Cerebellar nuclear complex (tissue), 1 donor: ENCODE measurements at regions not wholly inside any gene's neighbourhood (a gene's known extent, or its start where the extent isn't known, plus 50 kb on each side); places are given as distances from the start of the nearest gene placed in this dataset.

Experiments used
- DNase-seq, 2 experiments: peaks; one replicate each; lab custom pipeline; 2025; lab: John Stamatoyannopoulos, UW

GRCh38 chr4:59855630-59856352 is 1344.3 kb upstream of the ADGRL3 start:
- DNase-seq, result no peak

GRCh38 chr4:59869056-59869455 is 1331.1 kb upstream of the ADGRL3 start:
- DNase-seq, result no peak

GRCh38 chr4:59869559-59869958 is 1330.6 kb upstream of the ADGRL3 start:
- no peak for DNase-seq

GRCh38 chr4:59881632-59882031 is 1318.5 kb upstream of the ADGRL3 start:
- no peak for DNase-seq

- no peak for DNase-seq
Observed at GRCh38 chr4:59904331-59904730, 1295.8 kb upstream of the ADGRL3 start.

- DNase-seq, result no peak
Observed at GRCh38 chr4:59920416-59920815, 1279.7 kb upstream of the ADGRL3 start.

- no peak for DNase-seq
Observed at GRCh38 chr4:59925290-59925689, 1274.8 kb upstream of the ADGRL3 start.

- DNase-seq, result no peak
Observed at GRCh38 chr4:59936566-59936965, 1263.6 kb upstream of the ADGRL3 start.

- DNase-seq, result no peak
Observed at GRCh38 chr4:59938166-59938565, 1262.0 kb upstream of the ADGRL3 start.

GRCh38 chr4:59945277-59945676 is 1254.8 kb upstream of the ADGRL3 start:
- DNase-seq, result no peak

- DNase-seq, result no peak
Observed at GRCh38 chr4:59945716-59946115, 1254.4 kb upstream of the ADGRL3 start.

- no peak for DNase-seq
Observed at GRCh38 chr4:59956366-59956765, 1243.8 kb upstream of the ADGRL3 start.

- no peak for DNase-seq
Observed at GRCh38 chr4:59960143-59960542, 1240.0 kb upstream of the ADGRL3 start.

GRCh38 chr4:59966758-59967157 is 1233.4 kb upstream of the ADGRL3 start:
- DNase-seq, result no peak

GRCh38 chr4:59968796-59969195 is 1231.3 kb upstream of the ADGRL3 start:
- no peak for DNase-seq

- no peak for DNase-seq
Observed at GRCh38 chr4:59969909-59970308, 1230.2 kb upstream of the ADGRL3 start.

GRCh38 chr4:59971952-59972351 is 1228.2 kb upstream of the ADGRL3 start:
- no peak for DNase-seq

GRCh38 chr4:59973492-59973891 is 1226.6 kb upstream of the ADGRL3 start:
- no peak for DNase-seq

GRCh38 chr4:59979061-59979460 is 1221.1 kb upstream of the ADGRL3 start:
- no peak for DNase-seq

- no peak for DNase-seq
Observed at GRCh38 chr4:59983852-59984251, 1216.3 kb upstream of the ADGRL3 start.

GRCh38 chr4:59987289-59987688 is 1212.8 kb upstream of the ADGRL3 start:
- DNase-seq, result no peak

- no peak for DNase-seq
Observed at GRCh38 chr4:59994118-59994517, 1206.0 kb upstream of the ADGRL3 start.

- DNase-seq, result no peak
Observed at GRCh38 chr4:60002603-60003337, 1197.4 kb upstream of the ADGRL3 start.
